Left lung (tissue), 4 donors: ENCODE measurements at regions not wholly inside any gene's neighbourhood (a gene's known extent, or its start where the extent isn't known, plus 50 kb on each side); places are given as distances from the start of the nearest gene placed in this dataset.

Experiments
- ATAC-seq: fragments of 200-7000 bp; cut with Tn5 transposase; one replicate; pipeline ENCODE4 v1.9.1; 2020; ENCODE audit warnings: moderate library complexity
- DNase-seq, 4 donors: peaks; one replicate each; pipeline ENCODE4 v3.0.0-alpha.2; 2013 to 2020
- H3K27ac ChIP-seq, 2 donors: fragments of 200-600 bp; sonication (generic) in 1 of 2; one replicate each; pipeline versions ENCODE4 v1.5.0 to v1.8.0; 2020 to 2021
- H3K27me3 ChIP-seq, 2 donors: fragments of 200-600 bp; sonication (generic) in 1 of 2; one replicate each; pipeline versions ENCODE4 v1.5.0 to v1.8.0; 2020 to 2021
- H3K36me3 ChIP-seq, 2 donors: fragments of 200-600 bp; sonication (generic) in 1 of 2; one replicate each; pipeline versions ENCODE4 v1.5.0 to v1.8.0; 2020 to 2021
- H3K4me1 ChIP-seq, 2 donors: fragments of 200-600 bp; one replicate each; pipeline ENCODE4 v1.8.0; 2021
- H3K4me3 ChIP-seq, 2 donors: fragments of 200-600 bp; sonication (generic) in 1 of 2; one replicate each; pipeline versions ENCODE4 v1.5.0 to v1.8.0; 2020 to 2021; ENCODE audit warnings: mild to moderate bottlenecking in 1 of 2
- H3K9me3 ChIP-seq, 2 donors: fragments of 200-600 bp; sonication (generic) in 1 of 2; one replicate each; pipeline versions ENCODE4 v1.5.0 to v1.8.0; 2020 to 2021
- CTCF ChIP-seq, 2 donors: fragments of 200-600 bp; sonication (generic) in 1 of 2; IDR thresholded peaks; one replicate each; pipeline versions ENCODE4 v1.5.0 to v1.8.0; 2021; ENCODE audit warnings: antibody characterized with exemption in 2 of 2
- intact Hi-C, 2 donors: fragments of 100-400 bp; cut with DNase I; formaldehyde crosslinking; loops; one replicate each; pipeline versions ENCODE4 v1.11.2 to v1.14.2; 2022
- donor health status: DM: no; HTN: yes; CAD: no.
- donor health status: DM: no; HTN: no; CAD: no.

GRCh38 chr20:24795436-24795835, 153.6 kb upstream of the CST7 start:
- ATAC-seq: peak; percentile 33
- H3K36me3 ChIP-seq: no peaks in the 10 kb centered on the region
- no peaks in the 10 kb centered on the region for H3K4me1 ChIP-seq
- H3K4me3 ChIP-seq: no peak overlapping the region
- H3K27me3 ChIP-seq: peaks cover 0 to 11% of the 10 kb centered on the region in 2 donors
- no peak for DNase-seq
- H3K9me3 ChIP-seq: no peaks in the 10 kb centered on the region
- no peak for TF ChIP-seq CTCF (IDR thresholded peaks at IDR 0.05)
- no peak overlapping the region for H3K27ac ChIP-seq
- intact Hi-C loops: no loop called here

- Histone ChIP-seq H3K4me1 (no peaks in the 10 kb centered on the region), H3K4me3 (no peak overlapping the region), H3K27ac (no peak overlapping the region), H3K9me3 (no peaks in the 10 kb centered on the region), H3K36me3 (no peaks in the 10 kb centered on the region), H3K27me3 (peaks cover 0 to 11% of the 10 kb centered on the region in 2 donors)
- no peak for TF ChIP-seq CTCF (IDR thresholded peaks at IDR 0.05)
- no peak for DNase-seq
- no peak for ATAC-seq
- intact Hi-C loops: no loop called here
Observed at GRCh38 chr20:24796236-24796635, 152.8 kb upstream of the CST7 start.

- Histone ChIP-seq H3K27ac (no peak overlapping the region), H3K36me3 (no peaks in the 10 kb centered on the region), H3K27me3 (peaks cover 0 to 11% of the 10 kb centered on the region in 2 donors), H3K9me3 (no peaks in the 10 kb centered on the region), H3K4me1 (no peaks in the 10 kb centered on the region), H3K4me3 (no peak overlapping the region)
- ATAC-seq (no peak), DNase-seq (no peak)
- intact Hi-C loops: no loop called here
- no peak for TF ChIP-seq CTCF (IDR thresholded peaks at IDR 0.05)
Observed at GRCh38 chr20:24797113-24797512, 152.0 kb upstream of the CST7 start.

- no peak for ATAC-seq
- intact Hi-C loops: no loop called here
- no peak for TF ChIP-seq CTCF (IDR thresholded peaks at IDR 0.05)
- peaks cover 0 to 5% of the 10 kb centered on the region in 2 donors for H3K27me3 ChIP-seq
- no peaks in the 10 kb centered on the region for H3K36me3 ChIP-seq
- no peak overlapping the region for H3K4me3 ChIP-seq
- H3K9me3 ChIP-seq: no peaks in the 10 kb centered on the region
- DNase-seq: no peak
- no peak overlapping the region for H3K27ac ChIP-seq
- no peaks in the 10 kb centered on the region for H3K4me1 ChIP-seq
Observed at GRCh38 chr20:24797745-24798655, 151.1 kb upstream of the CST7 start.

GRCh38 chr20:24798930-24799705, 150.0 kb upstream of the CST7 start:
- TF ChIP-seq CTCF (IDR thresholded peaks at IDR 0.05): no peak
- Histone ChIP-seq H3K4me1 (no peaks in the 10 kb centered on the region), H3K27me3 (no peaks in the 10 kb centered on the region), H3K4me3 (no peak overlapping the region), H3K36me3 (no peaks in the 10 kb centered on the region), H3K27ac (no peak overlapping the region), H3K9me3 (no peaks in the 10 kb centered on the region)
- intact Hi-C loops: no loop called here
- no peak for ATAC-seq
- no peak for DNase-seq
